OCI-LY1 (cell line): ENCODE measurements at regions not wholly inside any gene's neighbourhood (a gene's known extent, or its start where the extent isn't known, plus 50 kb on each side); places are given as distances from the start of the nearest gene placed in this dataset.

ENCODE experiments used
- H2AFZ ChIP-seq: fragments of 200-600 bp; sonication (generic), shearing (Covaris generic); 2 replicates; pipeline ENCODE4 v1.6.0; 2014; ENCODE audit warnings: antibody characterized with exemption, mild to moderate bottlenecking, low read length
- H3F3A ChIP-seq: fragments of 200-600 bp; sonication (generic), shearing (Covaris generic); 2 replicates; pipeline ENCODE4 v1.6.0; 2014; ENCODE audit warnings: mild to moderate bottlenecking, antibody characterized with exemption, low read length, moderate library complexity; ENCODE audit not compliant: insufficient read depth
- H3K27ac ChIP-seq: fragments of 200-600 bp; sonication (generic); 2 replicates; pipeline ENCODE4 v1.5.1; 2014; ENCODE audit warnings: low read length, mixed run types, mild to moderate bottlenecking, low read depth; ENCODE audit not compliant: poor library complexity, severe bottlenecking
- H3K27me3 ChIP-seq: fragments of 200-600 bp; sonication (generic); 2 replicates; pipeline ENCODE4 v1.6.0; 2014; ENCODE audit warnings: antibody characterized with exemption, mild to moderate bottlenecking, low read length, moderate library complexity; ENCODE audit not compliant: insufficient read depth
- H3K36me3 ChIP-seq: fragments of 200-600 bp; sonication (generic); 2 replicates; pipeline ENCODE4 v1.6.1; 2014; ENCODE audit warnings: mild to moderate bottlenecking, antibody characterized with exemption, low read length, moderate library complexity, mixed read lengths; ENCODE audit not compliant: insufficient read depth
- H3K4me1 ChIP-seq: fragments of 200-600 bp; sonication (generic); 2 replicates; pipeline ENCODE4 v1.5.1; 2014; ENCODE audit warnings: mild to moderate bottlenecking, low read length, moderate library complexity; ENCODE audit not compliant: insufficient read depth, severe bottlenecking
- H3K4me2 ChIP-seq: fragments of 200-600 bp; sonication (generic), shearing (Covaris generic); 2 replicates; pipeline ENCODE4 v1.6.1; 2014; ENCODE audit warnings: low read length
- H3K4me3 ChIP-seq: fragments of 200-600 bp; sonication (generic); 2 replicates; pipeline ENCODE4 v1.5.1; 2014; ENCODE audit warnings: low read length, low read depth, mild to moderate bottlenecking, mixed read lengths; ENCODE audit not compliant: poor library complexity, severe bottlenecking
- H3K79me2 ChIP-seq: fragments of 200-600 bp; shearing (Covaris generic); 2 replicates; pipeline ENCODE4 v1.6.1; 2016; ENCODE audit warnings: mixed run types, low read length, mixed read lengths; ENCODE audit not compliant: insufficient read depth
- H3K9ac ChIP-seq: fragments of 200-600 bp; sonication (generic), shearing (Covaris generic); 2 replicates; pipeline ENCODE4 v1.6.1; 2014; ENCODE audit warnings: mild to moderate bottlenecking, low read length, mixed read lengths
- H3K9me2 ChIP-seq: fragments of 200-600 bp; sonication (generic), shearing (Covaris generic); 2 replicates; pipeline ENCODE4 v1.6.1; 2014; ENCODE audit warnings: low read depth, mild to moderate bottlenecking, low read length, mixed read lengths
- H3K9me3 ChIP-seq: fragments of 200-600 bp; shearing (Covaris generic); 2 replicates; pipeline ENCODE4 v1.6.1; 2014; ENCODE audit warnings: low read length, mixed read lengths
- H4K20me1 ChIP-seq: fragments of 200-600 bp; sonication (generic), shearing (Covaris generic); 2 replicates; pipeline ENCODE4 v1.6.0; 2016; ENCODE audit warnings: mild to moderate bottlenecking, low read length; ENCODE audit not compliant: insufficient read depth
- CTCF ChIP-seq: fragments of 200-600 bp; sonication (generic), shearing (Covaris generic); IDR thresholded peaks from 2 replicates; pipeline ENCODE4 v1.5.1; 2017; ENCODE audit warnings: mild to moderate bottlenecking, antibody characterized with exemption, low read length, moderate library complexity, mixed read lengths
- EZH2 ChIP-seq: fragments of 200-600 bp; sonication (generic), shearing (Covaris generic); IDR thresholded peaks from 2 replicates; pipeline ENCODE4 v1.8.0; 2017; ENCODE audit warnings: borderline replicate concordance, mixed run types, mild to moderate bottlenecking, antibody characterized with exemption, low read length, moderate library complexity, mixed read lengths

GRCh38 chr12:77681726-77682125, 149.0 kb upstream of the NAV3 start:
- Histone ChIP-seq H2AFZ (no peak overlapping the region), H3K4me2 (no peak overlapping the region), H3K27ac (no peak overlapping the region), H4K20me1 (no peaks in the 10 kb centered on the region), H3F3A (no peaks in the 10 kb centered on the region), H3K9ac (no peak overlapping the region), H3K9me3 (no peaks in the 10 kb centered on the region), H3K36me3 (no peaks in the 10 kb centered on the region), H3K4me3 (no peak overlapping the region), H3K4me1 (no peaks in the 10 kb centered on the region), H3K79me2 (no peaks in the 10 kb centered on the region), H3K9me2 (no peaks in the 10 kb centered on the region), H3K27me3 (no peaks in the 10 kb centered on the region)
- TF ChIP-seq EZH2 (no peak), CTCF (no peak)

- no peaks in the 10 kb centered on the region for H3K9me2 ChIP-seq
- no peak overlapping the region for H3K27ac ChIP-seq
- H3K4me1 ChIP-seq = no peaks in the 10 kb centered on the region
- no peak overlapping the region for H3K9ac ChIP-seq
- H3K27me3 ChIP-seq = no peaks in the 10 kb centered on the region
- H3K36me3 ChIP-seq = no peaks in the 10 kb centered on the region
- no peaks in the 10 kb centered on the region for H3K9me3 ChIP-seq
- no peak overlapping the region for H3K4me3 ChIP-seq
- no peaks in the 10 kb centered on the region for H3F3A ChIP-seq
- H2AFZ ChIP-seq = no peak overlapping the region
- H4K20me1 ChIP-seq = no peaks in the 10 kb centered on the region
- TF ChIP-seq EZH2 = no peak
- TF ChIP-seq CTCF = no peak
- no peak overlapping the region for H3K4me2 ChIP-seq
- no peaks in the 10 kb centered on the region for H3K79me2 ChIP-seq
Observed at GRCh38 chr12:77679686-77680085, 151.0 kb upstream of the NAV3 start.

- no peak overlapping the region for H2AFZ ChIP-seq
- no peak overlapping the region for H3K27ac ChIP-seq
- H4K20me1 ChIP-seq = no peaks in the 10 kb centered on the region
- H3K9me3 ChIP-seq = no peaks in the 10 kb centered on the region
- H3K79me2 ChIP-seq = no peaks in the 10 kb centered on the region
- no peak overlapping the region for H3K4me3 ChIP-seq
- no peaks in the 10 kb centered on the region for H3K27me3 ChIP-seq
- no peaks in the 10 kb centered on the region for H3K4me1 ChIP-seq
- H3K4me2 ChIP-seq = no peak overlapping the region
- no peaks in the 10 kb centered on the region for H3K9me2 ChIP-seq
- H3F3A ChIP-seq = no peaks in the 10 kb centered on the region
- H3K36me3 ChIP-seq = no peaks in the 10 kb centered on the region
- no peak overlapping the region for H3K9ac ChIP-seq
- no peak for TF ChIP-seq CTCF
- no peak for TF ChIP-seq EZH2
Observed at GRCh38 chr12:77678621-77679020, 152.1 kb upstream of the NAV3 start.
